AG09319 (cell line): ENCODE measurements at regions not wholly inside any gene's neighbourhood (a gene's known extent, or its start where the extent isn't known, plus 50 kb on each side); places are given as distances from the start of the nearest gene placed in this dataset.
"Not testable (repeated sequence)": the region's sequence is repeated elsewhere in the genome, so short reads cannot be mapped to it uniquely, and the experiment has no call there.

Experiments used
- DNase-seq: peaks from one replicate; pipeline ENCODE4 v3.0.0-alpha.2; 2010; ENCODE audit warnings: low read depth; ENCODE audit errors: extremely low read depth
- TF ChIP-seq, protein P1 (sequence below): IDR thresholded peaks from 2 replicates; pipeline ENCODE4 v1.5.1; 2011; ENCODE audit warnings: low read depth, mild to moderate bottlenecking, inconsistent platforms, low read length, moderate library complexity

GRCh38 chr9:89680547-89681467 is 76.0 kb downstream of the GADD45G start:
- TF ChIP-seq, protein P1, sequence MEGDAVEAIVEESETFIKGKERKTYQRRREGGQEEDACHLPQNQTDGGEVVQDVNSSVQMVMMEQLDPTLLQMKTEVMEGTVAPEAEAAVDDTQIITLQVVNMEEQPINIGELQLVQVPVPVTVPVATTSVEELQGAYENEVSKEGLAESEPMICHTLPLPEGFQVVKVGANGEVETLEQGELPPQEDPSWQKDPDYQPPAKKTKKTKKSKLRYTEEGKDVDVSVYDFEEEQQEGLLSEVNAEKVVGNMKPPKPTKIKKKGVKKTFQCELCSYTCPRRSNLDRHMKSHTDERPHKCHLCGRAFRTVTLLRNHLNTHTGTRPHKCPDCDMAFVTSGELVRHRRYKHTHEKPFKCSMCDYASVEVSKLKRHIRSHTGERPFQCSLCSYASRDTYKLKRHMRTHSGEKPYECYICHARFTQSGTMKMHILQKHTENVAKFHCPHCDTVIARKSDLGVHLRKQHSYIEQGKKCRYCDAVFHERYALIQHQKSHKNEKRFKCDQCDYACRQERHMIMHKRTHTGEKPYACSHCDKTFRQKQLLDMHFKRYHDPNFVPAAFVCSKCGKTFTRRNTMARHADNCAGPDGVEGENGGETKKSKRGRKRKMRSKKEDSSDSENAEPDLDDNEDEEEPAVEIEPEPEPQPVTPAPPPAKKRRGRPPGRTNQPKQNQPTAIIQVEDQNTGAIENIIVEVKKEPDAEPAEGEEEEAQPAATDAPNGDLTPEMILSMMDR: no peak
- DNase-seq: no peak

GRCh38 chr9:89681468-89681859 is 76.7 kb downstream of the GADD45G start:
- DNase-seq: not testable (repeated sequence)

GRCh38 chr9:89683626-89684025 is 78.8 kb downstream of the GADD45G start:
- no peak for DNase-seq
- TF ChIP-seq, protein P1: no peak

GRCh38 chr9:89684218-89684617 is 79.4 kb downstream of the GADD45G start:
- TF ChIP-seq, protein P1: no peak
- DNase-seq: no peak

- TF ChIP-seq, protein P1: no peak
- no peak for DNase-seq
Measured at GRCh38 chr9:89684912-89685636, 80.3 kb downstream of the GADD45G start.

DNA sequence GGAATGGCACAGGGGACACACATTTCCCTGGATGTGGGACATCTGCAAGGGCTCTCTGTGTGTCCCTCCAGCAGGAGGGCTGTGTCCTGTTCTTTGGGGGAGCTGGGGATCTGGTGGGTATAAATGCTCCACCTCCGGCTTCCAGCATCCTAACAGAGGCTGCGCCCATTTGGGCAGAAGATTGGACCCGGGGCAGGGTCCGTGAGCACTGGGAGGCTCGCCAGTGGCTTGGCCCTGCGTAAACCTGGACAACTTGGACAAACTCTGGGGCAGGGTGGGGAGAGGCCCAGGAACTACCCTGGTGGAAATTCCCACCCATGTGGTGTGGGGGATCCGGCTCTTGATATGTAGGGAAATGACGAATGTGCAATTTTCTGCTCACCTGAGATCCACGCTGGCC is 80.9 kb downstream of the GADD45G start:
- DNase-seq: no peak
- TF ChIP-seq, protein P1: no peak

DNA sequence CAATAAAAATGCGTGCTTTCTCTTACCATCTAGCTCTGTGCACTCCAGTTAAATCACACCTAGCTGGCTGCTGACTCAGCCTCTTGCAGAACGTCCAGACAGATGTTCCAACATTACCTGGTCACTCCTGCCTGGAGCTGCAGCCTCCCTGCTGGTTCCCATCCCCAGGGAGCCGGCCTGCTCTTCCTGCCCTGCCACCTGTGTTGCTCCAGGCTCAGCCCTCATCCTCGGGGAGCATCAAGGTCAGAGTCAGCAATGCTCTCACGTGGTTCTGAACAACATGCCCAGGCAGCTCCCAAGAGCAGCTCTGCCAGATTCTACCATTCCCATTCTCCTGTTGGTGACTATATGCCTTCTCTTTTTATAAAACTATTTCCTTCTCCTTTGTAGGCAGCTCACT is 81.3 kb downstream of the GADD45G start:
- no peak for DNase-seq

More for the DNA sequence above, 81.3 kb downstream of the GADD45G start:
- TF ChIP-seq, protein P1: no peak
